ENCODE measurements at regions not wholly inside any gene's neighbourhood (a gene's known extent, or its start where the extent isn't known, plus 50 kb on each side); places are given as distances from the start of the nearest gene placed in this dataset.

DNA sequence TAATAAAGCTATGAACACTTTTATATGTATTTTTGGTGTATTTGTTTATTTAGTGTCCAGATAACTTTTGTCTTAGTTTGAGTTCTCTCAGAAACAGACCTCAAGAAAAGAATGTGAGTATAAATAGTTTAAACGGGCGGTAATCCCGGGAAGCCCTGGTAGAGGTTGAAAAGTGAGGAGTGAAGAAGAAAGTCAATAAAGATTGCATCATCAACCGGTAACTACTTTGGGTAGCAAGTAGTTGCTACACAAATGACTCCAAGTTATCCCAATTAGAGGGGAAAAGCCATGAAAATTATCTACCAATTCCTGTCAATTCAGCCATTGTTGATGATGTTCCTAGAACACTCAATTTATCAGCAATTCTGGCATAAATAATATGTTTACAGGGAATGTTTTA is 870.3 kb upstream of the RAG2 start:
- H3K27ac Mint-ChIP-seq (ENCODE audit: unreplicated experiment): no peak overlapping the region
- no peaks in the 10 kb centered on the region for H3K36me3 Mint-ChIP-seq (ENCODE audit: unreplicated experiment)
- no peak overlapping the region for H3K4me3 Mint-ChIP-seq (ENCODE audit: unreplicated experiment)
- peaks cover 4% of the 10 kb centered on the region for H3K9me3 Mint-ChIP-seq (ENCODE audit: unreplicated experiment)
- no peak for DNase-seq (ENCODE audit: extremely low spot score, unreplicated experiment)
- TF ChIP-seq, protein P1, sequence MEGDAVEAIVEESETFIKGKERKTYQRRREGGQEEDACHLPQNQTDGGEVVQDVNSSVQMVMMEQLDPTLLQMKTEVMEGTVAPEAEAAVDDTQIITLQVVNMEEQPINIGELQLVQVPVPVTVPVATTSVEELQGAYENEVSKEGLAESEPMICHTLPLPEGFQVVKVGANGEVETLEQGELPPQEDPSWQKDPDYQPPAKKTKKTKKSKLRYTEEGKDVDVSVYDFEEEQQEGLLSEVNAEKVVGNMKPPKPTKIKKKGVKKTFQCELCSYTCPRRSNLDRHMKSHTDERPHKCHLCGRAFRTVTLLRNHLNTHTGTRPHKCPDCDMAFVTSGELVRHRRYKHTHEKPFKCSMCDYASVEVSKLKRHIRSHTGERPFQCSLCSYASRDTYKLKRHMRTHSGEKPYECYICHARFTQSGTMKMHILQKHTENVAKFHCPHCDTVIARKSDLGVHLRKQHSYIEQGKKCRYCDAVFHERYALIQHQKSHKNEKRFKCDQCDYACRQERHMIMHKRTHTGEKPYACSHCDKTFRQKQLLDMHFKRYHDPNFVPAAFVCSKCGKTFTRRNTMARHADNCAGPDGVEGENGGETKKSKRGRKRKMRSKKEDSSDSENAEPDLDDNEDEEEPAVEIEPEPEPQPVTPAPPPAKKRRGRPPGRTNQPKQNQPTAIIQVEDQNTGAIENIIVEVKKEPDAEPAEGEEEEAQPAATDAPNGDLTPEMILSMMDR (IDR thresholded peaks at IDR 0.05): no peak
- H3K27me3 Mint-ChIP-seq (ENCODE audit: unreplicated experiment): no peaks in the 10 kb centered on the region
- H3K4me1 Mint-ChIP-seq (ENCODE audit: unreplicated experiment): no peaks in the 10 kb centered on the region

DNA sequence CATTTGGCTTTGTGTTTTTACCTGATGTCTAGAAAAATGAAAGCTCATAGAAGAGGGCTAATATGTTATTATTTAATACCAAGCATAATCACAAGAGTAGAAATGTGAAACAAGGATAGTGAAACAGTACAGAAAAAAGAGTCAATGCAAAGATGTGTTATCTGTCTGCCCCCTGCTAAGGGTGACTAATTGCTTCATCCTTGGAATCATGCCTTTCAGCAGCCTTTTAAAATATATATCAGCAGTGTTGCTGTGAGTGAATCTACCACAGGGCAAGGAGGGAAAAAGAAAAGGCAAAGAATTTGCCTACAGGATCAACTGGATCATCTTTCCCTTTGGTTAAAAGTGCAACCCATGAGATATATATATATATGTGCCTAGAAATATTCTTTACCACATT is 867.2 kb upstream of the RAG2 start:
- H3K9me3 Mint-ChIP-seq (ENCODE audit: unreplicated experiment): peaks cover 9% of the 10 kb centered on the region
- no peaks in the 10 kb centered on the region for H3K4me1 Mint-ChIP-seq (ENCODE audit: unreplicated experiment)
- no peak for DNase-seq (ENCODE audit: extremely low spot score, unreplicated experiment)
- TF ChIP-seq, protein P1 (IDR thresholded peaks at IDR 0.05): no peak
- H3K27me3 Mint-ChIP-seq (ENCODE audit: unreplicated experiment): no peaks in the 10 kb centered on the region
- H3K4me3 Mint-ChIP-seq (ENCODE audit: unreplicated experiment): no peak overlapping the region
- no peak overlapping the region for H3K27ac Mint-ChIP-seq (ENCODE audit: unreplicated experiment)
- no peaks in the 10 kb centered on the region for H3K36me3 Mint-ChIP-seq (ENCODE audit: unreplicated experiment)

DNA sequence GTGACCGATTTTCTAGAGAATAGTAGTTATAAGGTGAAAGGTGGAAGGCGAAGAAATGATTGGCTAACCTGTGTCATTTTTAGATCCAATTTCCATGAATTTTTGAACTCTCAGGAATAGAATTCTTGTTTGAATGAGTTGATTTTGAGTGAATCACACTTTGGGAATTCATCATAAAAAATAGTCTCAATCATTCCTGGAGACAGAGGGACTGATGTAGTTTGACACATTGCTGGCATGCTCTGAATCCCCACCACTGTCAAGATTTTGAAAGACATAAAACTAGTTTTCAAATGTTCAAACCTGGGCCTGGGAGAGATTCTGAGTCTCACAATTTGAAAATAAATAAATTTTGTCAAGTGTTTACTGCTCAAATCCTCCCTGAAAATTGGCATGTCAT is 861.4 kb upstream of the RAG2 start:
- Mint-ChIP-seq H3K27me3 (ENCODE audit: unreplicated experiment) (no peaks in the 10 kb centered on the region), H3K36me3 (ENCODE audit: unreplicated experiment) (no peaks in the 10 kb centered on the region), H3K27ac (ENCODE audit: unreplicated experiment) (no peak overlapping the region), H3K9me3 (ENCODE audit: unreplicated experiment) (peaks cover 5% of the 10 kb centered on the region), H3K4me1 (ENCODE audit: unreplicated experiment) (no peaks in the 10 kb centered on the region), H3K4me3 (ENCODE audit: unreplicated experiment) (no peak overlapping the region)
- TF ChIP-seq, protein P1 (IDR thresholded peaks at IDR 0.05): no peak
- no peak for DNase-seq (ENCODE audit: extremely low spot score, unreplicated experiment)

DNA sequence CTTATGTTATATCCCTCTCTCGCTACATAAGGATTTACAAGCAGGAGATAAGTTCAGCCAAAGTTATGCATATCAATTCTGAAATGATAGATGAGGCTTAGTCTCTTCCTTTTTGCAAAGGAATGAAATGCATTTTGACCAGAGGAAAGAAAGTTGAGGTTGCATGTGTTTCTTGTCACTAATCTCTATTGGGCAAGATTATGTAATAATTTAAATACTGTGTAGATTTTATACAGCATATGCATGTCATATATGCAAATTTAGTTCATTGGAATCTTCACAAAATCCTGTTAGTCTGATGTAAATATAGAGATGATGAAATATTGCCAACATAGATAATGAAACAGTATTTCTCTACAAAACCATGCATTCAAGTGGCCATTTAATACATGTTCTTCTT is 858.7 kb upstream of the RAG2 start:
- no peaks in the 10 kb centered on the region for H3K27me3 Mint-ChIP-seq (ENCODE audit: unreplicated experiment)
- no peak overlapping the region for H3K4me3 Mint-ChIP-seq (ENCODE audit: unreplicated experiment)
- H3K27ac Mint-ChIP-seq (ENCODE audit: unreplicated experiment): no peak overlapping the region
- H3K4me1 Mint-ChIP-seq (ENCODE audit: unreplicated experiment): peaks cover 14% of the 10 kb centered on the region
- no peaks in the 10 kb centered on the region for H3K9me3 Mint-ChIP-seq (ENCODE audit: unreplicated experiment)
- DNase-seq (ENCODE audit: extremely low spot score, unreplicated experiment): no peak
- H3K36me3 Mint-ChIP-seq (ENCODE audit: unreplicated experiment): no peaks in the 10 kb centered on the region
- TF ChIP-seq, protein P1 (IDR thresholded peaks at IDR 0.05): no peak

DNA sequence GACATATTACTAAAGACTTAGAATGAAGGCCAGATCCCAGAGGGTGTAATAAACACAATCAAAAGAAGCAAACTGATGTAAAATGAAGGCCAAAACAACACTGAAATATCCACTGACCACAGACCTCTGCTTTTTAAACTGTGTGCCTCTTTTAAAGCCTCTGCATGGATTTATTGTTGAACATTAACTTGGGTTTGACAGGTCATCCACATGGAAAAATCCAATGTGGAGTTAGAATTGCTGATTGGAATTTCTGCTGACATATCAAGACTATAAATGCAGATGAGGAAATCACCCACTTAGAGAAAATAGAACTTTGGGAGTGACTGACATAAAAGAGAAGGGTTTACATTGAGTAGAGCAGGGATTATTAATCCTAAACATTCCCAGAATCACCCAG is 853.9 kb upstream of the RAG2 start:
- no peaks in the 10 kb centered on the region for H3K27me3 Mint-ChIP-seq (ENCODE audit: unreplicated experiment)
- no peak for DNase-seq (ENCODE audit: extremely low spot score, unreplicated experiment)

More for the DNA sequence above, 853.9 kb upstream of the RAG2 start:
- Mint-ChIP-seq H3K4me3 (ENCODE audit: unreplicated experiment) (no peak overlapping the region), H3K4me1 (ENCODE audit: unreplicated experiment) (peaks cover 22% of the 10 kb centered on the region), H3K9me3 (ENCODE audit: unreplicated experiment) (no peaks in the 10 kb centered on the region), H3K27ac (ENCODE audit: unreplicated experiment) (no peak overlapping the region), H3K36me3 (ENCODE audit: unreplicated experiment) (no peaks in the 10 kb centered on the region)
- TF ChIP-seq, protein P1 (IDR thresholded peaks at IDR 0.05): no peak

All from osteocyte (in vitro differentiated cells).